Thoracic aorta (tissue), 2 donors: ENCODE measurements at regions not wholly inside any gene's neighbourhood (a gene's known extent, or its start where the extent isn't known, plus 50 kb on each side); places are given as distances from the start of the nearest gene placed in this dataset.
"Not testable (repeated sequence)": the region's sequence is repeated elsewhere in the genome, so short reads cannot be mapped to it uniquely, and the experiment has no call there.

Experiments used
- ATAC-seq: fragments of 150-250 bp; one replicate; pipeline ENCODE4 v1.8.0; 2017; ENCODE audit warnings: low read depth; ENCODE audit not compliant: insufficient number of reproducible peaks, low FRiP score
- DNase-seq: peaks from one replicate; pipeline ENCODE4 v3.0.0-alpha.2; 2020; ENCODE audit warnings: low spot score
- H3K27ac ChIP-seq, 2 donors: fragments of 200-600 bp; sonication (generic); 1 replicate in 1 of 2; 2 replicates in 1 of 2; pipeline ENCODE4 v1.5.1; 2016; ENCODE audit warnings: mild to moderate bottlenecking in 2 of 2, moderate library complexity in 2 of 2
- H3K27me3 ChIP-seq: fragments of 200-600 bp; sonication (generic); replicated peaks from 2 replicates; pipeline ENCODE4 v1.6.0; 2016; ENCODE audit warnings: mild to moderate bottlenecking; ENCODE audit not compliant: insufficient read depth
- H3K36me3 ChIP-seq: fragments of 200-600 bp; sonication (generic); one replicate; pipeline ENCODE4 v1.5.1; 2016
- H3K4me1 ChIP-seq, 2 donors: fragments of 200-600 bp; sonication (generic); 1 replicate in 1 of 2; 2 replicates in 1 of 2; pipeline versions ENCODE4 v1.5.1 to v1.6.0; 2016; ENCODE audit warnings: low read depth in 2 of 2, mild to moderate bottlenecking in 1 of 2; ENCODE audit not compliant: control insufficient read depth in 1 of 2
- H3K4me3 ChIP-seq: fragments of 200-600 bp; sonication (generic); 2 replicates; pipeline ENCODE4 v1.5.1; 2016; ENCODE audit warnings: mild to moderate bottlenecking
- H3K9me3 ChIP-seq: fragments of 200-600 bp; sonication (generic); 2 replicates; pipeline ENCODE4 v1.5.1; 2016
- TF ChIP-seq, protein P1 (sequence below): fragments of 200-600 bp; sonication (generic); IDR thresholded peaks from one replicate; pipeline ENCODE4 v1.5.1; 2019; ENCODE audit warnings: antibody characterized with exemption

GRCh38 chr5:99019254-99019653 lies 90.4 kb upstream of the CHD1 start:
- H3K4me3 ChIP-seq, result no peak overlapping the region
- no peaks in the 10 kb centered on the region for H3K9me3 ChIP-seq
- ATAC-seq, result no peak
- no peak overlapping the region for H3K27ac ChIP-seq
- H3K27me3 ChIP-seq, result no peaks in the 10 kb centered on the region
- H3K4me1 ChIP-seq, result no peaks in the 10 kb centered on the region
- no peaks in the 10 kb centered on the region for H3K36me3 ChIP-seq
- no peak for DNase-seq
- TF ChIP-seq, protein P1, sequence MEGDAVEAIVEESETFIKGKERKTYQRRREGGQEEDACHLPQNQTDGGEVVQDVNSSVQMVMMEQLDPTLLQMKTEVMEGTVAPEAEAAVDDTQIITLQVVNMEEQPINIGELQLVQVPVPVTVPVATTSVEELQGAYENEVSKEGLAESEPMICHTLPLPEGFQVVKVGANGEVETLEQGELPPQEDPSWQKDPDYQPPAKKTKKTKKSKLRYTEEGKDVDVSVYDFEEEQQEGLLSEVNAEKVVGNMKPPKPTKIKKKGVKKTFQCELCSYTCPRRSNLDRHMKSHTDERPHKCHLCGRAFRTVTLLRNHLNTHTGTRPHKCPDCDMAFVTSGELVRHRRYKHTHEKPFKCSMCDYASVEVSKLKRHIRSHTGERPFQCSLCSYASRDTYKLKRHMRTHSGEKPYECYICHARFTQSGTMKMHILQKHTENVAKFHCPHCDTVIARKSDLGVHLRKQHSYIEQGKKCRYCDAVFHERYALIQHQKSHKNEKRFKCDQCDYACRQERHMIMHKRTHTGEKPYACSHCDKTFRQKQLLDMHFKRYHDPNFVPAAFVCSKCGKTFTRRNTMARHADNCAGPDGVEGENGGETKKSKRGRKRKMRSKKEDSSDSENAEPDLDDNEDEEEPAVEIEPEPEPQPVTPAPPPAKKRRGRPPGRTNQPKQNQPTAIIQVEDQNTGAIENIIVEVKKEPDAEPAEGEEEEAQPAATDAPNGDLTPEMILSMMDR, result no peak

- no peaks in the 10 kb centered on the region for H3K4me1 ChIP-seq
- peaks cover 4% of the 10 kb centered on the region for H3K9me3 ChIP-seq
- no peak for DNase-seq
- TF ChIP-seq, protein P1, result no peak
- no peak for ATAC-seq
- H3K27ac ChIP-seq, result no peak overlapping the region
- H3K27me3 ChIP-seq, result no peaks in the 10 kb centered on the region
- no peaks in the 10 kb centered on the region for H3K36me3 ChIP-seq
- no peak overlapping the region for H3K4me3 ChIP-seq
Measured at GRCh38 chr5:99010294-99010693, 81.5 kb upstream of the CHD1 start.

- H3K4me3 ChIP-seq, H3K36me3 ChIP-seq, DNase-seq, H3K4me1 ChIP-seq, H3K27me3 ChIP-seq, H3K27ac ChIP-seq, ATAC-seq, H3K9me3 ChIP-seq: not testable (repeated sequence)
Measured at GRCh38 chr5:99008009-99008408, 79.2 kb upstream of the CHD1 start.

DNA sequence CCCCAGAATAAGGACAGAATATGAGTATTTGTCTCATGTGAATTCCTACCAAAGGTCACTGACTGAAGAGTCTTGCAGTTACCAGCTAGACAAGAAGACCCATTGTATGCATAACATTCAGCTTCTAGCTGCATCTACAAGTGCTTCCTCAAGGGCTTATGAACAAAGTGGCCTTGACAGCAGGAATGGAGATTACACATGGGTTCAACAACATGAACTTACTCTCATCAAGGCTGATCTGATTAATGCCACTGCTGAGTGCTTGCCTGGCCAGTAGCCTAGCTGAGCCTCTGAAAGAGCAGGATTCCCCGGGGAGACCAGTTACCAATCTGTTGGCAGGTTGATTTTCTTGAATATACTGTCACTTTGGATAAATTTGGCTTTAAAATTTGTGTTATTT lies 76.7 kb upstream of the CHD1 start:
- Histone ChIP-seq H3K9me3 (no peaks in the 10 kb centered on the region), H3K36me3 (no peaks in the 10 kb centered on the region), H3K27me3 (no peaks in the 10 kb centered on the region), H3K27ac (no peak overlapping the region), H3K4me1 (no peaks in the 10 kb centered on the region), H3K4me3 (no peak overlapping the region)
- TF ChIP-seq, protein P1, result no peak
- ATAC-seq, result no peak
- DNase-seq, result no peak

DNA sequence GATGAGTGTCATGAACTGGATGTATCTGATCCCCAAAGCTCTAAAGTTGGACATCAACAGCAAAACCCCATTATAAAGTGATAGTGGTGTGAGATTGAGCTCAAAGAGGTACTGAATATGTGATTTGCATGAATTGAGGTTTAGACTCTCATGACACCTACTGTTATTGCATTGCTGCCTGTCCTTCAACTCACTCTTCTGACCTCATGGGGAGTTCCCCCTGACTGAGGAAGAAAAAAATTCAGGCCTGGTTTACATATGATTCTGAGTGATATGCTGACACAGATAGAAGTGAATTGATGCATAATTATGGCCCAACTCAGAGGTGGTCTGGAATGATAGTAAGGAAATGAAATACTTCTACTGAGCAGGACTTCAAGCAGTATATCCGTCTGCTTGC lies 76.2 kb upstream of the CHD1 start:
- ATAC-seq, result no peak
- H3K27me3 ChIP-seq, result no peaks in the 10 kb centered on the region
- TF ChIP-seq, protein P1, result no peak

DNA sequence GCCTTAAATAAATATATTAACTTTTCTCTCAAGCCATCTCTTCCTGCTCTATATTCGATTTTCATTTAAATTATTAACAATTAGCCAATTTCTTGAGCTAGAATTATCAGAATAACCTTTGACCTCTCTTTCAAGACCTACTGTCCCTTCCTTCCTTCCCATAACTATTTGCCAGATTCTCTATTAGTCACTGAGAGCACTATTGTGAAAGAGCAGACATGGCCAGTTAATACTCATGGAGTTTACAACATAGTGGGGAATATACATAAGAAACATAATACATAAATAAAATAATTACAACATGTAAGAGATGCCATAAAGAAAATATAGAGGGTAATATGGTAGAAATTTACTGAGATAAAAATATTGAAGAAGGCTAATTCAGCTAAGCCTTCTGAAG lies 72.1 kb upstream of the CHD1 start:
- Histone ChIP-seq H3K4me1 (no peaks in the 10 kb centered on the region), H3K27me3 (no peaks in the 10 kb centered on the region), H3K36me3 (no peaks in the 10 kb centered on the region), H3K27ac (no peak overlapping the region), H3K9me3 (no peaks in the 10 kb centered on the region), H3K4me3 (no peak overlapping the region)
- ATAC-seq (no peak), DNase-seq (no peak)
- TF ChIP-seq, protein P1, result no peak

More for the DNA sequence above, 76.2 kb upstream of the CHD1 start:
- Histone ChIP-seq H3K9me3 (no peaks in the 10 kb centered on the region), H3K27ac (no peak overlapping the region), H3K4me3 (no peak overlapping the region), H3K4me1 (no peaks in the 10 kb centered on the region), H3K36me3 (no peaks in the 10 kb centered on the region)
- DNase-seq, result no peak
